HL-60 (cell line): ENCODE measurements at regions not wholly inside any gene's neighbourhood (a gene's known extent, or its start where the extent isn't known, plus 50 kb on each side); places are given as distances from the start of the nearest gene placed in this dataset.
"Not testable (repeated sequence)": the region's sequence is repeated elsewhere in the genome, so short reads cannot be mapped to it uniquely, and the experiment has no call there.

Source experiments
- DNase-seq, 2 experiments: peaks; one replicate each; pipeline ENCODE4 v3.0.0-alpha.2; 2010 to 2020; ENCODE audit warnings: low read depth in 1 of 2, low spot score in 1 of 2
- H3K27ac ChIP-seq: fragments of 250-450 bp; sonication (Bioruptor Pico); replicated peaks from 2 replicates; pipeline ENCODE4 v1.5.1; 2020; ENCODE audit warnings: mild to moderate bottlenecking, moderate library complexity
- H3K27me3 ChIP-seq: fragments of 250-450 bp; sonication (Bioruptor Pico); 2 replicates; pipeline ENCODE4 v1.5.1; 2021; ENCODE audit warnings: mild to moderate bottlenecking, moderate library complexity; ENCODE audit not compliant: insufficient read depth, poor library complexity, severe bottlenecking
- H3K4me3 ChIP-seq: replicated peaks from 2 replicates; pipeline ENCODE4 v1.5.1; 2011; ENCODE audit warnings: mild to moderate bottlenecking, control low read depth, low read length; ENCODE audit not compliant: insufficient read depth
- CTCF ChIP-seq: IDR thresholded peaks from one replicate; pipeline ENCODE4 v1.5.1; 2011; ENCODE audit warnings: low read length, control low read depth, inconsistent platforms; ENCODE audit not compliant: insufficient read depth
- GABPA ChIP-seq: IDR thresholded peaks from 2 replicates; pipeline ENCODE4 v1.6.1; 2012; ENCODE audit warnings: low read depth
- POLR2AphosphoS5 ChIP-seq: IDR thresholded peaks from 2 replicates; pipeline ENCODE4 v1.6.1; 2012; ENCODE audit warnings: low read depth
- REST ChIP-seq: IDR thresholded peaks from 2 replicates; pipeline ENCODE4 v1.6.1; 2012; ENCODE audit warnings: low read depth; ENCODE audit not compliant: insufficient replicate concordance
- SPI1 ChIP-seq: IDR thresholded peaks from 2 replicates; pipeline ENCODE4 v1.6.1; 2012; ENCODE audit warnings: low read depth, mild to moderate bottlenecking, borderline replicate concordance

- DNase-seq: no peak
- H3K27ac ChIP-seq: no peak overlapping the region
- TF ChIP-seq CTCF: no peak
- TF ChIP-seq GABPA: no peak
- TF ChIP-seq POLR2AphosphoS5: no peak
- TF ChIP-seq REST: no peak
- no peak for TF ChIP-seq SPI1
- no peak overlapping the region for H3K4me3 ChIP-seq
- H3K27me3 ChIP-seq: no peaks in the 10 kb centered on the region
Observed at GRCh38 chr13:44312834-44313551, 60.6 kb upstream of the SERP2 start.

GRCh38 chr13:44313674-44314073 is 60.0 kb upstream of the SERP2 start:
- Histone ChIP-seq H3K27ac (no peak overlapping the region), H3K27me3 (no peaks in the 10 kb centered on the region), H3K4me3 (no peak overlapping the region)
- DNase-seq: no peak
- TF ChIP-seq GABPA (no peak), POLR2AphosphoS5 (no peak), CTCF (no peak), REST (no peak), SPI1 (no peak)

GRCh38 chr13:44314160-44314559 is 59.5 kb upstream of the SERP2 start:
- H3K27ac ChIP-seq, H3K4me3 ChIP-seq, H3K27me3 ChIP-seq, DNase-seq: not testable (repeated sequence)
- peak; percentile 65 for TF ChIP-seq SPI1

- Histone ChIP-seq H3K27me3 (peaks cover 8% of the 10 kb centered on the region), H3K27ac (no peak overlapping the region), H3K4me3 (no peak overlapping the region)
- no peak for DNase-seq
- no peak for TF ChIP-seq CTCF
- no peak for TF ChIP-seq GABPA
- TF ChIP-seq SPI1: no peak
- no peak for TF ChIP-seq POLR2AphosphoS5
- TF ChIP-seq REST: no peak
Observed at GRCh38 chr13:44317752-44318151, 55.9 kb upstream of the SERP2 start.
